ENCODE measurements at regions not wholly inside any gene's neighbourhood (a gene's known extent, or its start where the extent isn't known, plus 50 kb on each side); places are given as distances from the start of the nearest gene placed in this dataset.

DNA sequence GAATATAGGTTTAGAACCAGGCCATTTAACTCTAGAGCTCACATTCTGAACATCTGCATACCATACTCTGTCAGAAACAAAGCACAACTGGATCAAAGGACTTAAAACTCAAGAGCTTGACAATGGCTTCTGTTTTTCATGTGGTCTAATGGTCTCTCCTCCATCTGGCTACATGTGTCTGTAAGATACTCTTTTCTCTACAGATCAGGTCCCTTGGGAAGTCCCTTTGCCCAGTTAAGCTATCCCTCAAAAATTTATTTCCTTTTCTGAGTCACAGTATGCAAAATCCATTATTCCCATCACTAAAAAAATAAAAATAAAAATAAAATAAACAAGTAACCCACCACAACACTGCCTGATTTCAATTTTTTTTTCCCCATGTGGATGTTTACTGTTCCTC, 357.0 kb upstream of the PRMT6 start:
- TF ChIP-seq CTCF (IDR thresholded peaks at IDR 0.05; ENCODE audit: low read depth, low read length) = no peak

DNA sequence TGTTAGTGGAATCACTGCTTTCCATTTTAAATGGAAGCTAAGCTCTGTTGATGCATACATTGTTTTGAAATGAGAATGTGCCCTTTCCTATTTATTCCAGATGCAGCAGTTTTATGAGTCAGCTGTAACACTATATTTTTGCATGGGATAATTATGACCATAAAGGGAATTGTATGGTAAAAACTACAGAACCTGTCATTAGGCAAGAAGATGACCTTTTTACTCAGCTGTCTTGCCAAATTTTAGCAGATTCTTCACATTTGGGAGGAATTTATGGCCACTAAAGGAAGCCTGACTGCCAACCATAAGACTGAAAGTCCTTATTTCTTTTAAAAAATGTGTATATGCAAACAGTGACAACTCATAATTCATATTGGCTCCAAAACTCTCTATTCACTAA, 356.3 kb upstream of the PRMT6 start:
- no peak overlapping the region for H3K4me3 ChIP-seq (ENCODE audit: low read depth, low read length)
- TF ChIP-seq CTCF (IDR thresholded peaks at IDR 0.05; ENCODE audit: low read depth, low read length) = no peak

More for the DNA sequence above, 357.0 kb upstream of the PRMT6 start:
- H3K4me3 ChIP-seq (ENCODE audit: low read depth, low read length) = no peak overlapping the region

DNA sequence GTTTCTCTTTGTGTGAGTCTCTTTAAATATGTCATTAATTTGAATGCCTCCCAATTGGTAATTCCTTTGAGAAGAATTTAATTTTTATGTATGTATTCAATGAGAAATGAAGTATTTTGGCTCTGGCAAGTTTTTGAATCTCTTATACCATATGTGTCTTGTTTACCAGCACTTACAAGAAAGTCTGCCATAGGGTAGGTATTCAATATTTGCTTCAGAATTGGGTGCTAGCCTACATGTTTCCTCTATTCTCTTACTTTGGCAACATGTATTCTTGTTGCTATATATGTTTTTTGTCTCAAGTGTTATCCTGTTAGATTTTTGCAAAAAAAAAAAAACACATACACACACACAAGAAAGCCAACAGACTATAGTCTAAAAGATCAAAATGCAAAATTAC, 350.5 kb upstream of the PRMT6 start:
- H3K4me3 ChIP-seq (ENCODE audit: low read depth, low read length) = no peak overlapping the region

GRCh38 chr1:106717591-106717990, 338.9 kb upstream of the PRMT6 start:
- H3K4me3 ChIP-seq (ENCODE audit: low read depth, low read length) = no peak overlapping the region
- no peak for TF ChIP-seq CTCF (IDR thresholded peaks at IDR 0.05; ENCODE audit: low read depth, low read length)

More for the DNA sequence above, 350.5 kb upstream of the PRMT6 start:
- no peak for TF ChIP-seq CTCF (IDR thresholded peaks at IDR 0.05; ENCODE audit: low read depth, low read length)

GRCh38 chr1:106721790-106722189, 334.7 kb upstream of the PRMT6 start:
- TF ChIP-seq CTCF (IDR thresholded peaks at IDR 0.05; ENCODE audit: low read depth, low read length) = no peak
- no peak overlapping the region for H3K4me3 ChIP-seq (ENCODE audit: low read depth, low read length)

- TF ChIP-seq CTCF (IDR thresholded peaks at IDR 0.05; ENCODE audit: low read depth, low read length) = no peak
- no peak overlapping the region for H3K4me3 ChIP-seq (ENCODE audit: low read depth, low read length)
Observed at GRCh38 chr1:106722466-106722865, 334.0 kb upstream of the PRMT6 start.

- TF ChIP-seq CTCF (IDR thresholded peaks at IDR 0.05; ENCODE audit: low read depth, low read length) = no peak
- H3K4me3 ChIP-seq (ENCODE audit: low read depth, low read length) = no peak overlapping the region
Observed at GRCh38 chr1:106727171-106727570, 329.3 kb upstream of the PRMT6 start.
